ENCODE measurements at regions not wholly inside any gene's neighbourhood (a gene's known extent, or its start where the extent isn't known, plus 50 kb on each side); places are given as distances from the start of the nearest gene placed in this dataset.

- Histone ChIP-seq H3K4me3 (no peak overlapping the region), H3K27me3 (ENCODE audit: insufficient read depth) (no peaks in the 10 kb centered on the region), H3K4me2 (no peak overlapping the region), H3K27ac (ENCODE audit: low read depth) (no peak overlapping the region), H4K20me1 (replicated peaks; ENCODE audit: insufficient read depth) (no peaks in the 10 kb centered on the region), H3K79me2 (replicated peaks; ENCODE audit: insufficient read depth) (no peaks in the 10 kb centered on the region), H3K4me1 (ENCODE audit: insufficient read depth) (no peaks in the 10 kb centered on the region), H3K9me2 (ENCODE audit: insufficient read depth) (no peaks in the 10 kb centered on the region), H2AFZ (no peak overlapping the region), H3K36me3 (ENCODE audit: insufficient read depth) (no peaks in the 10 kb centered on the region), H3F3A (replicated peaks; ENCODE audit: low read depth) (no peaks in the 10 kb centered on the region)
- no peak overlapping the region for H3K4me3 Mint-ChIP-seq
- H3K36me3 Mint-ChIP-seq (ENCODE audit: low read depth): no peaks in the 10 kb centered on the region
- no peak overlapping the region for H3K27ac Mint-ChIP-seq
- no peaks in the 10 kb centered on the region for H3K27me3 Mint-ChIP-seq (ENCODE audit: insufficient read depth, low read depth, poor library complexity)
- peaks cover 54% of the 10 kb centered on the region for H3K9me3 Mint-ChIP-seq
- peak; percentile 26 for DNase-seq (ENCODE audit: low spot score)
- H3K4me1 Mint-ChIP-seq: no peaks in the 10 kb centered on the region
- TF ChIP-seq EZH2phosphoT487 (IDR thresholded peaks at IDR 0.05; ENCODE audit: unreplicated experiment): no peak
- TF ChIP-seq POLR2AphosphoS5 (IDR thresholded peaks at IDR 0.05; ENCODE audit: low read depth): no peak
- TF ChIP-seq EZH2 (IDR thresholded peaks at IDR 0.05; ENCODE audit: low read depth, unreplicated experiment): no peak
- TF ChIP-seq, protein P1, sequence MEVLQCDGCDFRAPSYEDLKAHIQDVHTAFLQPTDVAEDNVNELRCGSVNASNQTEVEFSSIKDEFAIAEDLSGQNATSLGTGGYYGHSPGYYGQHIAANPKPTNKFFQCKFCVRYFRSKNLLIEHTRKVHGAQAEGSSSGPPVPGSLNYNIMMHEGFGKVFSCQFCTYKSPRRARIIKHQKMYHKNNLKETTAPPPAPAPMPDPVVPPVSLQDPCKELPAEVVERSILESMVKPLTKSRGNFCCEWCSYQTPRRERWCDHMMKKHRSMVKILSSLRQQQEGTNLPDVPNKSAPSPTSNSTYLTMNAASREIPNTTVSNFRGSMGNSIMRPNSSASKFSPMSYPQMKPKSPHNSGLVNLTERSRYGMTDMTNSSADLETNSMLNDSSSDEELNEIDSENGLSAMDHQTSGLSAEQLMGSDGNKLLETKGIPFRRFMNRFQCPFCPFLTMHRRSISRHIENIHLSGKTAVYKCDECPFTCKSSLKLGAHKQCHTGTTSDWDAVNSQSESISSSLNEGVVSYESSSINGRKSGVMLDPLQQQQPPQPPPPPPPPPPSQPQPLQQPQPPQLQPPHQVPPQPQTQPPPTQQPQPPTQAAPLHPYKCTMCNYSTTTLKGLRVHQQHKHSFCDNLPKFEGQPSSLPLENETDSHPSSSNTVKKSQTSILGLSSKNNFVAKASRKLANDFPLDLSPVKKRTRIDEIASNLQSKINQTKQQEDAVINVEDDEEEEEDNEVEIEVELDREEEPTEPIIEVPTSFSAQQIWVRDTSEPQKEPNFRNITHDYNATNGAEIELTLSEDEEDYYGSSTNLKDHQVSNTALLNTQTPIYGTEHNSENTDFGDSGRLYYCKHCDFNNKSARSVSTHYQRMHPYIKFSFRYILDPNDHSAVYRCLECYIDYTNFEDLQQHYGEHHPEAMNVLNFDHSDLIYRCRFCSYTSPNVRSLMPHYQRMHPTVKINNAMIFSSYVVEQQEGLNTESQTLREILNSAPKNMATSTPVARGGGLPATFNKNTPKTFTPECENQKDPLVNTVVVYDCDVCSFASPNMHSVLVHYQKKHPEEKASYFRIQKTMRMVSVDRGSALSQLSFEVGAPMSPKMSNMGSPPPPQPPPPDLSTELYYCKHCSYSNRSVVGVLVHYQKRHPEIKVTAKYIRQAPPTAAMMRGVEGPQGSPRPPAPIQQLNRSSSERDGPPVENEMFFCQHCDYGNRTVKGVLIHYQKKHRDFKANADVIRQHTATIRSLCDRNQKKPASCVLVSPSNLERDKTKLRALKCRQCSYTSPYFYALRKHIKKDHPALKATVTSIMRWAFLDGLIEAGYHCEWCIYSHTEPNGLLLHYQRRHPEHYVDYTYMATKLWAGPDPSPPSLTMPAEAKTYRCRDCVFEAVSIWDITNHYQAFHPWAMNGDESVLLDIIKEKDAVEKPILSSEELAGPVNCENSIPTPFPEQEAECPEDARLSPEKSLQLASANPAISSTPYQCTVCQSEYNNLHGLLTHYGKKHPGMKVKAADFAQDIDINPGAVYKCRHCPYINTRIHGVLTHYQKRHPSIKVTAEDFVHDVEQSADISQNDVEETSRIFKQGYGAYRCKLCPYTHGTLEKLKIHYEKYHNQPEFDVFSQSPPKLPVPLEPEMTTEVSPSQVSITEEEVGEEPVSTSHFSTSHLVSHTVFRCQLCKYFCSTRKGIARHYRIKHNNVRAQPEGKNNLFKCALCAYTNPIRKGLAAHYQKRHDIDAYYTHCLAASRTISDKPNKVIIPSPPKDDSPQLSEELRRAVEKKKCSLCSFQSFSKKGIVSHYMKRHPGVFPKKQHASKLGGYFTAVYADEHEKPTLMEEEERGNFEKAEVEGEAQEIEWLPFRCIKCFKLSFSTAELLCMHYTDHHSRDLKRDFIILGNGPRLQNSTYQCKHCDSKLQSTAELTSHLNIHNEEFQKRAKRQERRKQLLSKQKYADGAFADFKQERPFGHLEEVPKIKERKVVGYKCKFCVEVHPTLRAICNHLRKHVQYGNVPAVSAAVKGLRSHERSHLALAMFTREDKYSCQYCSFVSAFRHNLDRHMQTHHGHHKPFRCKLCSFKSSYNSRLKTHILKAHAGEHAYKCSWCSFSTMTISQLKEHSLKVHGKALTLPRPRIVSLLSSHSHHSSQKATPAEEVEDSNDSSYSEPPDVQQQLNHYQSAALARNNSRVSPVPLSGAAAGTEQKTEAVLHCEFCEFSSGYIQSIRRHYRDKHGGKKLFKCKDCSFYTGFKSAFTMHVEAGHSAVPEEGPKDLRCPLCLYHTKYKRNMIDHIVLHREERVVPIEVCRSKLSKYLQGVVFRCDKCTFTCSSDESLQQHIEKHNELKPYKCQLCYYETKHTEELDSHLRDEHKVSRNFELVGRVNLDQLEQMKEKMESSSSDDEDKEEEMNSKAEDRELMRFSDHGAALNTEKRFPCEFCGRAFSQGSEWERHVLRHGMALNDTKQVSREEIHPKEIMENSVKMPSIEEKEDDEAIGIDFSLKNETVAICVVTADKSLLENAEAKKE (CRISPR knock-in tag; IDR thresholded peaks at IDR 0.05): no peak
- TF ChIP-seq NANOG (IDR thresholded peaks at IDR 0.05; ENCODE audit: borderline replicate concordance): no peak
- no peak for TF ChIP-seq REST (IDR thresholded peaks at IDR 0.05; ENCODE audit: unreplicated experiment)
- TF ChIP-seq ZNF114 (CRISPR knock-in tag; IDR thresholded peaks at IDR 0.05): no peak
- no peak for TF ChIP-seq STAT1 (IDR thresholded peaks at IDR 0.05; ENCODE audit: unreplicated experiment)
- no peak for TF ChIP-seq ZNF331 (CRISPR knock-in tag; IDR thresholded peaks at IDR 0.05; ENCODE audit: low read depth)
- TF ChIP-seq, protein P2, sequence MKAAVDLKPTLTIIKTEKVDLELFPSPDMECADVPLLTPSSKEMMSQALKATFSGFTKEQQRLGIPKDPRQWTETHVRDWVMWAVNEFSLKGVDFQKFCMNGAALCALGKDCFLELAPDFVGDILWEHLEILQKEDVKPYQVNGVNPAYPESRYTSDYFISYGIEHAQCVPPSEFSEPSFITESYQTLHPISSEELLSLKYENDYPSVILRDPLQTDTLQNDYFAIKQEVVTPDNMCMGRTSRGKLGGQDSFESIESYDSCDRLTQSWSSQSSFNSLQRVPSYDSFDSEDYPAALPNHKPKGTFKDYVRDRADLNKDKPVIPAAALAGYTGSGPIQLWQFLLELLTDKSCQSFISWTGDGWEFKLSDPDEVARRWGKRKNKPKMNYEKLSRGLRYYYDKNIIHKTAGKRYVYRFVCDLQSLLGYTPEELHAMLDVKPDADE (IDR thresholded peaks at IDR 0.05): no peak
- no peak for TF ChIP-seq JUNB (IDR thresholded peaks at IDR 0.05; ENCODE audit: unreplicated experiment)
- no peak for TF ChIP-seq CREB1 (CRISPR knock-in tag; IDR thresholded peaks at IDR 0.05; ENCODE audit: low read depth)
- no peak; the same call in 2 of the 3 replicates for ATAC-seq
Measured at GRCh38 chr9:118482306-118482705, 778.1 kb downstream of the TLR4 start.

Measured in GM23338 (cell line).